WTC11 (cell line): ENCODE measurements at regions not wholly inside any gene's neighbourhood (a gene's known extent, or its start where the extent isn't known, plus 50 kb on each side); places are given as distances from the start of the nearest gene placed in this dataset.

ENCODE experiments used
- ATAC-seq: fragments of 200-7000 bp; cut with Tn5 transposase; 2 replicates; pipeline ENCODE4 v1.10.0; 2021; ENCODE audit warnings: mild to moderate bottlenecking, moderate library complexity
- CTCF ChIA-PET: fragments of 300-600 bp; sonication (Branson Sonifier 250); formaldehyde crosslinking; loops from one replicate; lab custom pipeline; 2021; ENCODE audit warnings: antibody characterized with exemption; lab: Charles Lee
- POLR2A ChIA-PET: fragments of 350-600 bp; sonication (Branson Sonifier 250); formaldehyde crosslinking; loops from one replicate; lab custom pipeline; 2021; ENCODE audit warnings: antibody characterized with exemption; lab: Charles Lee
- DNase-seq: peaks from one replicate; pipeline ENCODE4 v3.0.0; 2021; ENCODE audit warnings: low spot score
- H3K27ac Mint-ChIP-seq: 2 replicates; pipeline ENCODE4 v1.8.0; 2021; ENCODE audit warnings: mixed read lengths
- H3K27me3 Mint-ChIP-seq: 2 replicates; pipeline ENCODE4 v1.8.0; 2021; ENCODE audit warnings: low read depth, mild to moderate bottlenecking, moderate library complexity, mixed read lengths
- H3K36me3 Mint-ChIP-seq: 2 replicates; pipeline ENCODE4 v1.8.0; 2021; ENCODE audit warnings: mixed read lengths
- H3K4me1 Mint-ChIP-seq: 2 replicates; pipeline ENCODE4 v1.8.0; 2022; ENCODE audit warnings: mixed read lengths
- H3K4me3 Mint-ChIP-seq: 2 replicates; pipeline ENCODE4 v1.8.0; 2021; ENCODE audit warnings: mild to moderate bottlenecking, moderate library complexity, mixed read lengths
- H3K9me3 Mint-ChIP-seq: 2 replicates; pipeline ENCODE4 v1.8.0; 2021; ENCODE audit warnings: mixed read lengths
- AFF4 ChIP-seq: sonication (generic); formaldehyde crosslinking; IDR thresholded peaks from 2 replicates; pipeline ENCODE4 v1.8.1; 2023; ENCODE audit warnings: mild to moderate bottlenecking, missing genetic modification reagents, borderline replicate concordance
- GRHL2 ChIP-seq: fragments of 250-450 bp; sonication (Bioruptor Pico); IDR thresholded peaks from 2 replicates; pipeline ENCODE4 v1.8.0; 2022; ENCODE audit warnings: mild to moderate bottlenecking, moderate library complexity; ENCODE audit not compliant: insufficient replicate concordance, severe bottlenecking
- MXD4 ChIP-seq: fragments of 250-450 bp; sonication (Bioruptor Pico); IDR thresholded peaks from 2 replicates; pipeline ENCODE4 v1.8.0; 2021; ENCODE audit warnings: mild to moderate bottlenecking, moderate library complexity, borderline replicate concordance
- MYBL2 ChIP-seq: sonication (generic); formaldehyde crosslinking; IDR thresholded peaks from 2 replicates; pipeline ENCODE4 v1.8.1; 2023; ENCODE audit warnings: mild to moderate bottlenecking, moderate library complexity, missing genetic modification reagents
- NR1H2 ChIP-seq: sonication (generic); formaldehyde crosslinking; IDR thresholded peaks from 2 replicates; pipeline ENCODE4 v1.9.0; 2021; ENCODE audit warnings: mild to moderate bottlenecking, moderate library complexity, missing genetic modification reagents
- RELA ChIP-seq: sonication (generic); formaldehyde crosslinking; IDR thresholded peaks from 2 replicates; pipeline ENCODE4 v1.8.1; 2022; ENCODE audit warnings: missing genetic modification reagents, mild to moderate bottlenecking, borderline replicate concordance
- RORB ChIP-seq: fragments of 250-450 bp; sonication (Bioruptor Pico); IDR thresholded peaks from 2 replicates; pipeline ENCODE4 v1.9.0; 2021; ENCODE audit warnings: mild to moderate bottlenecking
- SMAD4 ChIP-seq: sonication (generic); formaldehyde crosslinking; IDR thresholded peaks from 2 replicates; pipeline ENCODE4 v1.8.0; 2022; ENCODE audit warnings: mild to moderate bottlenecking, missing genetic modification reagents
- TP53 ChIP-seq: sonication (generic); formaldehyde crosslinking; IDR thresholded peaks from 2 replicates; pipeline ENCODE4 v1.8.1; 2023; ENCODE audit warnings: mild to moderate bottlenecking, missing genetic modification reagents
- ZBTB43 ChIP-seq: sonication (generic); formaldehyde crosslinking; IDR thresholded peaks from 2 replicates; pipeline ENCODE4 v1.8.1; 2023; ENCODE audit warnings: mild to moderate bottlenecking, missing genetic modification reagents
- ZNF138 ChIP-seq: sonication (generic); formaldehyde crosslinking; conservative IDR thresholded peaks from 2 replicates; pipeline ENCODE4 v1.8.1; 2022; ENCODE audit warnings: mild to moderate bottlenecking, moderate library complexity, missing genetic modification reagents
- ZNF263 ChIP-seq: sonication (generic); formaldehyde crosslinking; IDR thresholded peaks from 2 replicates; pipeline ENCODE4 v1.8.1; 2022; ENCODE audit warnings: low read depth, mild to moderate bottlenecking, moderate library complexity, missing genetic modification reagents
- ZNF396 ChIP-seq: fragments of 250-450 bp; sonication (Bioruptor Pico); IDR thresholded peaks from 2 replicates; pipeline ENCODE4 v1.8.0; 2021; ENCODE audit warnings: mild to moderate bottlenecking, moderate library complexity, borderline replicate concordance
- ZNF423 ChIP-seq: fragments of 250-450 bp; sonication (Bioruptor Pico); IDR thresholded peaks from 2 replicates; pipeline ENCODE4 v2.1.2; 2022; ENCODE audit warnings: mild to moderate bottlenecking, moderate library complexity
- ZNF425 ChIP-seq: fragments of 250-450 bp; sonication (Bioruptor Pico); conservative IDR thresholded peaks from 2 replicates; pipeline ENCODE4 v1.9.0; 2021; ENCODE audit warnings: mild to moderate bottlenecking
- TF ChIP-seq, protein P1 (sequence below): sonication (generic); formaldehyde crosslinking; IDR thresholded peaks from 2 replicates; pipeline ENCODE4 v1.8.1; 2023; ENCODE audit warnings: mild to moderate bottlenecking, missing genetic modification reagents, moderate library complexity
- TF ChIP-seq, protein P2 (sequence below): sonication (generic); formaldehyde crosslinking; IDR thresholded peaks from 2 replicates; pipeline ENCODE4 v1.8.1; 2022; ENCODE audit warnings: missing genetic modification reagents, borderline replicate concordance
- TF ChIP-seq, protein P3 (sequence below): sonication (generic); formaldehyde crosslinking; conservative IDR thresholded peaks from 2 replicates; pipeline ENCODE4 v1.8.1; 2023; ENCODE audit warnings: mild to moderate bottlenecking, low read depth, missing genetic modification reagents, moderate library complexity
- TF ChIP-seq, protein P4 (sequence below): sonication (generic); formaldehyde crosslinking; IDR thresholded peaks from 2 replicates; pipeline ENCODE4 v1.8.0; 2023; ENCODE audit warnings: missing genetic modification reagents

DNA sequence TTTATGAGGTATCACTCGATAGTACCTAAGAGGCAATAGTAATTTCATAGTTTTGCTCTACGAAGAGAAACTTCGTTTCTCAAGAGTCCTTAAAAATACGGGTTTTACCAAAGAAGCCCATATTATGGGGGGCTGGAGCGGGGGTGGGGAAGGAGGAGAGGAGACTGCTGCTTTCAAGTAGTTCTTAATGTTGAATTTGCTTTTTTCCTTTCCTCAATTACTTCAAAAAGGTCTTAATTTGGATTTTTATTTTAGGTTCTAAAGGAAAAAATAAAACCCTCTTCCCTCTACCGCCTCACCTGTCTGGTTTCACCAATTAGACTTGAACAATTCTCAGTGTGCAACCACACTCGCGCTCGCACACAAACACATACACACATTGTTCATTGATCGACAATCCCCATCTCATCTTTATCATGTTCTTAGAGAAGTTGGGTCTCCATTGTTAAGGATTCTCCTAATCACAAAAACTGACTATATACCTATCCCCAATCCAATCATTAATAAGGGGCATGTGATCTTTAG lies 97.2 kb downstream of the HFE start (continued):
- TF ChIP-seq AFF4 (CRISPR knock-in tag) = no peak
- TF ChIP-seq, protein P1, sequence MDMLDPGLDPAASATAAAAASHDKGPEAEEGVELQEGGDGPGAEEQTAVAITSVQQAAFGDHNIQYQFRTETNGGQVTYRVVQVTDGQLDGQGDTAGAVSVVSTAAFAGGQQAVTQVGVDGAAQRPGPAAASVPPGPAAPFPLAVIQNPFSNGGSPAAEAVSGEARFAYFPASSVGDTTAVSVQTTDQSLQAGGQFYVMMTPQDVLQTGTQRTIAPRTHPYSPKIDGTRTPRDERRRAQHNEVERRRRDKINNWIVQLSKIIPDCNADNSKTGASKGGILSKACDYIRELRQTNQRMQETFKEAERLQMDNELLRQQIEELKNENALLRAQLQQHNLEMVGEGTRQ = no peak
- TF ChIP-seq, protein P2, sequence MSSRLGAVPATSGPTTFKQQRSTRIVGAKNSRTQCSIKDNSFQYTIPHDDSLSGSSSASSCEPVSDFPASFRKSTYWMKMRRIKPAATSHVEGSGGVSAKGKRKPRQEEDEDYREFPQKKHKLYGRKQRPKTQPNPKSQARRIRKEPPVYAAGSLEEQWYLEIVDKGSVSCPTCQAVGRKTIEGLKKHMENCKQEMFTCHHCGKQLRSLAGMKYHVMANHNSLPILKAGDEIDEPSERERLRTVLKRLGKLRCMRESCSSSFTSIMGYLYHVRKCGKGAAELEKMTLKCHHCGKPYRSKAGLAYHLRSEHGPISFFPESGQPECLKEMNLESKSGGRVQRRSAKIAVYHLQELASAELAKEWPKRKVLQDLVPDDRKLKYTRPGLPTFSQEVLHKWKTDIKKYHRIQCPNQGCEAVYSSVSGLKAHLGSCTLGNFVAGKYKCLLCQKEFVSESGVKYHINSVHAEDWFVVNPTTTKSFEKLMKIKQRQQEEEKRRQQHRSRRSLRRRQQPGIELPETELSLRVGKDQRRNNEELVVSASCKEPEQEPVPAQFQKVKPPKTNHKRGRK (CRISPR knock-in tag) = no peak
- TF ChIP-seq RELA = no peak
- TF ChIP-seq ZNF425 = peak; percentile 66
- no peak for TF ChIP-seq TP53 (CRISPR knock-in tag)

GRCh38 chr6:26185004-26185403 lies 97.8 kb downstream of the HFE start:
- no peak for ATAC-seq
- CTCF ChIA-PET = interaction anchor here (1.2 kb wide), 1 partner anchor 10 kb away, joined by 4 read pairs; no protein-coding TSS in a partner anchor
- no peak for DNase-seq
- Mint-ChIP-seq H3K4me3 (peak overlapping the region; percentile 90), H3K9me3 (no peaks in the 10 kb centered on the region), H3K36me3 (no peaks in the 10 kb centered on the region), H3K27ac (peak overlapping the region; percentile 99), H3K27me3 (no peaks in the 10 kb centered on the region), H3K4me1 (peaks cover 49% of the 10 kb centered on the region)
- POLR2A ChIA-PET = interaction anchor here (1.0 to 9.1 kb wide), 13 partner anchors 9 to 1653 kb away, joined by 5 to 471 read pairs (median 35); a partner anchor contains a TSS
- TF ChIP-seq ZNF263 (CRISPR knock-in tag) (no peak), RORB (CRISPR knock-in tag) (no peak), ZNF138 (no peak), SMAD4 (CRISPR knock-in tag) (no peak), NR1H2 (CRISPR knock-in tag) (no peak), ZNF423 (no peak), GRHL2 (CRISPR knock-in tag) (no peak), MXD4 (CRISPR knock-in tag) (no peak), ZNF396 (CRISPR knock-in tag) (no peak), MYBL2 (no peak), ZBTB43 (CRISPR knock-in tag) (no peak)
- TF ChIP-seq, protein P3, sequence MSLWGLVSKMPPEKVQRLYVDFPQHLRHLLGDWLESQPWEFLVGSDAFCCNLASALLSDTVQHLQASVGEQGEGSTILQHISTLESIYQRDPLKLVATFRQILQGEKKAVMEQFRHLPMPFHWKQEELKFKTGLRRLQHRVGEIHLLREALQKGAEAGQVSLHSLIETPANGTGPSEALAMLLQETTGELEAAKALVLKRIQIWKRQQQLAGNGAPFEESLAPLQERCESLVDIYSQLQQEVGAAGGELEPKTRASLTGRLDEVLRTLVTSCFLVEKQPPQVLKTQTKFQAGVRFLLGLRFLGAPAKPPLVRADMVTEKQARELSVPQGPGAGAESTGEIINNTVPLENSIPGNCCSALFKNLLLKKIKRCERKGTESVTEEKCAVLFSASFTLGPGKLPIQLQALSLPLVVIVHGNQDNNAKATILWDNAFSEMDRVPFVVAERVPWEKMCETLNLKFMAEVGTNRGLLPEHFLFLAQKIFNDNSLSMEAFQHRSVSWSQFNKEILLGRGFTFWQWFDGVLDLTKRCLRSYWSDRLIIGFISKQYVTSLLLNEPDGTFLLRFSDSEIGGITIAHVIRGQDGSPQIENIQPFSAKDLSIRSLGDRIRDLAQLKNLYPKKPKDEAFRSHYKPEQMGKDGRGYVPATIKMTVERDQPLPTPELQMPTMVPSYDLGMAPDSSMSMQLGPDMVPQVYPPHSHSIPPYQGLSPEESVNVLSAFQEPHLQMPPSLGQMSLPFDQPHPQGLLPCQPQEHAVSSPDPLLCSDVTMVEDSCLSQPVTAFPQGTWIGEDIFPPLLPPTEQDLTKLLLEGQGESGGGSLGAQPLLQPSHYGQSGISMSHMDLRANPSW (CRISPR knock-in tag) = no peak
- TF ChIP-seq, protein P4, sequence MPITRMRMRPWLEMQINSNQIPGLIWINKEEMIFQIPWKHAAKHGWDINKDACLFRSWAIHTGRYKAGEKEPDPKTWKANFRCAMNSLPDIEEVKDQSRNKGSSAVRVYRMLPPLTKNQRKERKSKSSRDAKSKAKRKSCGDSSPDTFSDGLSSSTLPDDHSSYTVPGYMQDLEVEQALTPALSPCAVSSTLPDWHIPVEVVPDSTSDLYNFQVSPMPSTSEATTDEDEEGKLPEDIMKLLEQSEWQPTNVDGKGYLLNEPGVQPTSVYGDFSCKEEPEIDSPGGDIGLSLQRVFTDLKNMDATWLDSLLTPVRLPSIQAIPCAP = no peak
